GM23338 (cell line): ENCODE measurements at regions not wholly inside any gene's neighbourhood (a gene's known extent, or its start where the extent isn't known, plus 50 kb on each side); places are given as distances from the start of the nearest gene placed in this dataset.
A peak's percentile ranks its signal among the peaks of the same experiment; 100 is the strongest.

Source experiments
- ATAC-seq: fragments of 200-7000 bp; cut with Tn5 transposase; 3 replicates; pipeline ENCODE4 v1.9.1; 2020
- DNase-seq: peaks from one replicate; pipeline ENCODE4 v3.0.0-alpha.2; 2015; ENCODE audit warnings: low spot score
- H2AFZ ChIP-seq: fragments of 200-600 bp; sonication (generic); 2 replicates; pipeline ENCODE4 v1.8.0; 2016; ENCODE audit warnings: antibody characterized with exemption, mild to moderate bottlenecking, moderate library complexity
- H3F3A ChIP-seq: fragments of 200-600 bp; sonication (generic); replicated peaks from 2 replicates; pipeline ENCODE4 v1.8.0; 2017; ENCODE audit warnings: antibody characterized with exemption, mixed run types, low read depth
- H3K27ac ChIP-seq: fragments of 200-600 bp; sonication (generic); 2 replicates; pipeline ENCODE4 v1.6.1; 2016; ENCODE audit warnings: low read depth
- H3K27me3 ChIP-seq: fragments of 200-600 bp; sonication (generic); 2 replicates; pipeline ENCODE4 v1.8.0; 2016; ENCODE audit warnings: mild to moderate bottlenecking, mixed run types, moderate library complexity; ENCODE audit not compliant: insufficient read depth
- H3K36me3 ChIP-seq: fragments of 200-600 bp; sonication (generic); 2 replicates; pipeline ENCODE4 v1.8.0; 2016; ENCODE audit warnings: mild to moderate bottlenecking; ENCODE audit not compliant: insufficient read depth
- H3K4me1 ChIP-seq: fragments of 200-600 bp; sonication (generic); 2 replicates; pipeline ENCODE4 v1.8.0; 2016; ENCODE audit warnings: mild to moderate bottlenecking, moderate library complexity; ENCODE audit not compliant: insufficient read depth
- H3K4me2 ChIP-seq: fragments of 200-600 bp; sonication (generic); 2 replicates; pipeline ENCODE4 v1.7.1; 2017; ENCODE audit warnings: mixed run types
- H3K4me3 ChIP-seq: fragments of 200-600 bp; sonication (generic); 2 replicates; pipeline ENCODE4 v1.6.1; 2016; ENCODE audit warnings: mixed run types
- H3K79me2 ChIP-seq: fragments of 200-600 bp; sonication (generic); replicated peaks from 2 replicates; pipeline ENCODE4 v1.8.0; 2017; ENCODE audit warnings: mild to moderate bottlenecking; ENCODE audit not compliant: insufficient read depth
- H3K9me2 ChIP-seq: fragments of 200-600 bp; sonication (generic); 2 replicates; pipeline ENCODE4 v1.8.0; 2017; ENCODE audit not compliant: insufficient read depth
- H4K20me1 ChIP-seq: fragments of 200-600 bp; sonication (generic); replicated peaks from 2 replicates; pipeline ENCODE4 v1.8.0; 2017; ENCODE audit warnings: mild to moderate bottlenecking; ENCODE audit not compliant: insufficient read depth
- H3K27ac Mint-ChIP-seq: 2 replicates; pipeline ENCODE4 v1.8.0; 2020; ENCODE audit warnings: inconsistent platforms, mild to moderate bottlenecking, moderate library complexity, mixed read lengths
- H3K27me3 Mint-ChIP-seq: 3 replicates; pipeline ENCODE4 v1.8.0; 2022; ENCODE audit warnings: low read depth, mild to moderate bottlenecking, moderate library complexity, mixed read lengths, inconsistent platforms; ENCODE audit not compliant: insufficient read depth, poor library complexity
- H3K36me3 Mint-ChIP-seq: 3 replicates; pipeline ENCODE4 v1.8.0; 2021; ENCODE audit warnings: low read depth, mild to moderate bottlenecking, inconsistent platforms, moderate library complexity, mixed read lengths
- H3K4me1 Mint-ChIP-seq: 3 replicates; pipeline ENCODE4 v1.8.0; 2020; ENCODE audit warnings: mild to moderate bottlenecking, inconsistent platforms, mixed read lengths
- H3K4me3 Mint-ChIP-seq: 3 replicates; pipeline ENCODE4 v1.8.0; 2021; ENCODE audit warnings: moderate library complexity, mild to moderate bottlenecking, inconsistent platforms, mixed read lengths
- H3K9me3 Mint-ChIP-seq: 3 replicates; pipeline ENCODE4 v1.8.0; 2020; ENCODE audit warnings: moderate library complexity, mild to moderate bottlenecking, inconsistent platforms, mixed read lengths
- CREB1 ChIP-seq: fragments of 250-450 bp; sonication (Bioruptor Pico); IDR thresholded peaks from 2 replicates; pipeline ENCODE4 v1.5.0; 2020; ENCODE audit warnings: low read depth, mild to moderate bottlenecking, moderate library complexity
- JUNB ChIP-seq: IDR thresholded peaks from one replicate; pipeline ENCODE4 v1.6.1; 2016; ENCODE audit warnings: antibody characterized with exemption; ENCODE audit not compliant: unreplicated experiment
- NANOG ChIP-seq: IDR thresholded peaks from 2 replicates; pipeline ENCODE4 v1.6.1; 2016; ENCODE audit warnings: antibody characterized with exemption, borderline replicate concordance
- POLR2AphosphoS5 ChIP-seq: IDR thresholded peaks from 2 replicates; pipeline ENCODE4 v1.6.1; 2016; ENCODE audit warnings: antibody characterized with exemption, low read depth
- REST ChIP-seq: IDR thresholded peaks from one replicate; pipeline ENCODE4 v1.6.1; 2018; ENCODE audit warnings: antibody characterized with exemption; ENCODE audit not compliant: unreplicated experiment
- ZNF462 ChIP-seq: fragments of 250-450 bp; sonication (Bioruptor Pico); IDR thresholded peaks from 2 replicates; pipeline ENCODE4 v1.5.0; 2020; ENCODE audit warnings: mild to moderate bottlenecking, moderate library complexity

DNA sequence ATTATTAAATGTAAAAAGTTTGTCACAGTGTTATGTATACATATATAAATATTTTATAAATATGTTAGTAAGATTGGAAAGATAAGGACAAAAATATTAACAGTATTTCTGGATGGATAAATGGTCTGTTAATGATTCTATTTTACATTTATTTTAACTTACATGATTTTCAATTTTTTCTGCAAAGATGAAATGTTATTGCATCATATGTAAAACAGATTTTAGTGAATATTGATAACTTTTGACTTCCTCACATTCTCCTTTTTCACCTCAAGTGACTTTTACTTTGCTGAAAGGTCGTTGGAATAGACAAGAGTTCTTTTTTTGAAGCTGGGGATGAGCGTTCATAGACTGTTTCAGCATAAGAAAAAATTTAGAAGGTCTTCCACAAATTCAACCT is 1554.7 kb upstream of the TENM4 start:
- H3K4me2 ChIP-seq, result no peak overlapping the region
- H3K4me1 ChIP-seq, result peaks cover 18% of the 10 kb centered on the region
- no peaks in the 10 kb centered on the region for H4K20me1 ChIP-seq
- H3K27ac ChIP-seq, result no peak overlapping the region
- no peaks in the 10 kb centered on the region for H3F3A ChIP-seq
- ATAC-seq (no peak), DNase-seq (no peak)
- no peaks in the 10 kb centered on the region for H3K9me2 ChIP-seq
- Mint-ChIP-seq H3K36me3 (no peaks in the 10 kb centered on the region), H3K27me3 (no peaks in the 10 kb centered on the region), H3K4me1 (peaks cover 32% of the 10 kb centered on the region), H3K9me3 (peaks cover 3% of the 10 kb centered on the region; the same call in 1 of the 3 replicates), H3K4me3 (no peak overlapping the region), H3K27ac (no peak overlapping the region)
- no peak overlapping the region for H2AFZ ChIP-seq
- H3K27me3 ChIP-seq, result no peaks in the 10 kb centered on the region
- H3K36me3 ChIP-seq, result no peaks in the 10 kb centered on the region
- no peak for TF ChIP-seq CREB1 (CRISPR knock-in tag)
- no peak for TF ChIP-seq POLR2AphosphoS5
- no peak for TF ChIP-seq NANOG
- H3K79me2 ChIP-seq, result no peaks in the 10 kb centered on the region
- H3K4me3 ChIP-seq, result no peak overlapping the region

DNA sequence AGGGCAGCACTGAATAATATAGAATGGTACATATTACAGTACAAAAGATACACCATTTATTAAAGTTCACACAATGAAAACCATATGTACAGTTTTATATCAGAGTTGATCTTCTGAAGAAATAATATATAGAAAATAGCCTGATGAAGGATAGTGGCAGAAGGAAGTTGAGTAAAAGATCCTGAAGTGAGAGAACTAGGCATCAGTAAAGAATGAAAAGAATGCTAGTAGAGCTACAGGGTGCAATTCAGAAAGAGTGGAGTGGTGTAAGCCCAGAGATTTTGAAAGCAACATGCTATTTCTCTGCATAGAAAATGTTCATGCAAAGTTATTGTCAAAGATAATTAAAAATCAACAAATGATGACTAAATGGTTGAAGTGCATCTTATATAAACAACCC is 1552.7 kb upstream of the TENM4 start:
- Histone ChIP-seq H4K20me1 (no peaks in the 10 kb centered on the region), H3F3A (no peaks in the 10 kb centered on the region), H3K4me2 (no peak overlapping the region; the same call in 1 of the 2 replicates), H3K79me2 (no peaks in the 10 kb centered on the region), H3K27me3 (no peaks in the 10 kb centered on the region), H3K4me1 (peaks cover 18% of the 10 kb centered on the region), H2AFZ (no peak overlapping the region), H3K4me3 (no peak overlapping the region), H3K9me2 (no peaks in the 10 kb centered on the region), H3K36me3 (no peaks in the 10 kb centered on the region), H3K27ac (no peak overlapping the region)
- ATAC-seq (peak; percentile 84), DNase-seq (peak; percentile 56)
- Mint-ChIP-seq H3K4me1 (peaks cover 41% of the 10 kb centered on the region), H3K9me3 (peaks cover 3% of the 10 kb centered on the region; the same call in 1 of the 3 replicates), H3K27ac (no peak overlapping the region), H3K4me3 (no peak overlapping the region), H3K27me3 (peaks cover 3% of the 10 kb centered on the region), H3K36me3 (no peaks in the 10 kb centered on the region)
- TF ChIP-seq JUNB, result no peak
- peak; percentile 25; the same call in 1 of the 2 replicates for TF ChIP-seq ZNF462 (CRISPR knock-in tag)
- TF ChIP-seq NANOG, result no peak
- TF ChIP-seq REST, result no peak
